ENCODE measurements at regions not wholly inside any gene's neighbourhood (a gene's known extent, or its start where the extent isn't known, plus 50 kb on each side); places are given as distances from the start of the nearest gene placed in this dataset.

- H3F3A ChIP-seq (ENCODE audit: low read length, unreplicated experiment), result no peaks in the 10 kb centered on the region
- DNase-seq, result no peak
- ChIA-PET CTCF (no interaction called here), POLR2A (ENCODE audit: unreplicated experiment) (no interaction called here)
- TF ChIP-seq EZH2 (IDR thresholded peaks at IDR 0.05; ENCODE audit: low read length, unreplicated experiment) (no peak), EZH2phosphoT487 (IDR thresholded peaks at IDR 0.05; ENCODE audit: borderline replicate concordance, low read length) (no peak), CTCF (conservative IDR thresholded peaks at IDR 0.05; ENCODE audit: low read depth, low read length) (no peak)
- no peaks in the 10 kb centered on the region for H4K20me1 ChIP-seq (ENCODE audit: low read length)
- H3K27ac ChIP-seq (ENCODE audit: low read length), result no peak overlapping the region
- no peak overlapping the region for H3K9ac ChIP-seq (ENCODE audit: low read length)
- H3K9me2 ChIP-seq (replicated peaks; ENCODE audit: low read length), result no peaks in the 10 kb centered on the region
- no peaks in the 10 kb centered on the region for H3K36me3 ChIP-seq (ENCODE audit: low read depth, low read length)
- peaks cover 41% of the 10 kb centered on the region; the same call in 1 of the 2 replicates for H3K27me3 ChIP-seq (ENCODE audit: low read length)
- no TSS peak for BruUV-seq (replicated peaks)
- H3K4me1 ChIP-seq (ENCODE audit: insufficient read depth, low read length), result no peaks in the 10 kb centered on the region
- no peak overlapping the region for H3K4me3 ChIP-seq (ENCODE audit: low read length)
- no peak for ATAC-seq
- H3K79me2 ChIP-seq (ENCODE audit: low read length), result no peaks in the 10 kb centered on the region
- no peaks in the 10 kb centered on the region for H3K9me3 ChIP-seq (ENCODE audit: low read length)
- intact Hi-C loops (cut with micrococcal nuclease), result no loop called here
- no peak overlapping the region for H3K4me2 ChIP-seq (ENCODE audit: low read length)
- no peak overlapping the region for H2AFZ ChIP-seq (ENCODE audit: low read length)
Measured at GRCh38 chr6:18883268-18883667, 496.1 kb downstream of the RNF144B start.

- ATAC-seq (no peak), DNase-seq (no peak)
- TF ChIP-seq EZH2phosphoT487 (IDR thresholded peaks at IDR 0.05; ENCODE audit: borderline replicate concordance, low read length), result no peak
- no peak for TF ChIP-seq EZH2 (IDR thresholded peaks at IDR 0.05; ENCODE audit: low read length, unreplicated experiment)
- TF ChIP-seq CTCF (conservative IDR thresholded peaks at IDR 0.05; ENCODE audit: low read depth, low read length), result no peak
- H4K20me1 ChIP-seq (ENCODE audit: low read length), result no peaks in the 10 kb centered on the region
- H3K27me3 ChIP-seq (ENCODE audit: low read length), result peaks cover 38% of the 10 kb centered on the region; the same call in 1 of the 2 replicates
- no peak overlapping the region for H3K4me2 ChIP-seq (ENCODE audit: low read length)
- ChIA-PET POLR2A (ENCODE audit: unreplicated experiment) (no interaction called here), CTCF (no interaction called here)
- no peak overlapping the region for H2AFZ ChIP-seq (ENCODE audit: low read length)
- no peak overlapping the region for H3K27ac ChIP-seq (ENCODE audit: low read length)
- BruUV-seq (replicated peaks), result no TSS peak
- no peaks in the 10 kb centered on the region for H3F3A ChIP-seq (ENCODE audit: low read length, unreplicated experiment)
- no peaks in the 10 kb centered on the region for H3K79me2 ChIP-seq (ENCODE audit: low read length)
- H3K9me3 ChIP-seq (ENCODE audit: low read length), result no peaks in the 10 kb centered on the region
- no peak overlapping the region for H3K4me3 ChIP-seq (ENCODE audit: low read length)
- H3K9ac ChIP-seq (ENCODE audit: low read length), result no peak overlapping the region
- intact Hi-C loops (cut with micrococcal nuclease), result no loop called here
- H3K9me2 ChIP-seq (replicated peaks; ENCODE audit: low read length), result no peaks in the 10 kb centered on the region
- H3K36me3 ChIP-seq (ENCODE audit: low read depth, low read length), result no peaks in the 10 kb centered on the region
- no peaks in the 10 kb centered on the region for H3K4me1 ChIP-seq (ENCODE audit: insufficient read depth, low read length)
Measured at GRCh38 chr6:18883851-18884250, 496.7 kb downstream of the RNF144B start.

GRCh38 chr6:18893540-18894269 lies 506.6 kb downstream of the RNF144B start:
- no peak for TF ChIP-seq EZH2phosphoT487 (IDR thresholded peaks at IDR 0.05; ENCODE audit: borderline replicate concordance, low read length)
- TF ChIP-seq CTCF (conservative IDR thresholded peaks at IDR 0.05; ENCODE audit: low read depth, low read length), result no peak
- no peak for TF ChIP-seq EZH2 (IDR thresholded peaks at IDR 0.05; ENCODE audit: low read length, unreplicated experiment)
- H3K9me3 ChIP-seq (ENCODE audit: low read length), result no peaks in the 10 kb centered on the region
- H2AFZ ChIP-seq (ENCODE audit: low read length), result no peak overlapping the region
- intact Hi-C loops (cut with micrococcal nuclease), result no loop called here
- no peaks in the 10 kb centered on the region for H3K4me1 ChIP-seq (ENCODE audit: insufficient read depth, low read length)
- CTCF ChIA-PET, result no interaction called here
- no peak overlapping the region for H3K9ac ChIP-seq (ENCODE audit: low read length)
- no peaks in the 10 kb centered on the region for H4K20me1 ChIP-seq (ENCODE audit: low read length)
- no TSS peak for BruUV-seq (replicated peaks)
- H3K79me2 ChIP-seq (ENCODE audit: low read length), result no peaks in the 10 kb centered on the region
- no peak overlapping the region for H3K27ac ChIP-seq (ENCODE audit: low read length)
- H3K4me2 ChIP-seq (ENCODE audit: low read length), result no peak overlapping the region
- no peak for ATAC-seq
- no peaks in the 10 kb centered on the region for H3F3A ChIP-seq (ENCODE audit: low read length, unreplicated experiment)
- H3K27me3 ChIP-seq (ENCODE audit: low read length), result peaks cover 62% of the 10 kb centered on the region
- DNase-seq, result no peak
- no peaks in the 10 kb centered on the region for H3K36me3 ChIP-seq (ENCODE audit: low read depth, low read length)
- POLR2A ChIA-PET (ENCODE audit: unreplicated experiment), result no interaction called here
- no peaks in the 10 kb centered on the region for H3K9me2 ChIP-seq (replicated peaks; ENCODE audit: low read length)
- no peak overlapping the region for H3K4me3 ChIP-seq (ENCODE audit: low read length)

All from PC-3 (cell line).